ENCODE measurements at regions not wholly inside any gene's neighbourhood (a gene's known extent, or its start where the extent isn't known, plus 50 kb on each side); places are given as distances from the start of the nearest gene placed in this dataset.

DNA sequence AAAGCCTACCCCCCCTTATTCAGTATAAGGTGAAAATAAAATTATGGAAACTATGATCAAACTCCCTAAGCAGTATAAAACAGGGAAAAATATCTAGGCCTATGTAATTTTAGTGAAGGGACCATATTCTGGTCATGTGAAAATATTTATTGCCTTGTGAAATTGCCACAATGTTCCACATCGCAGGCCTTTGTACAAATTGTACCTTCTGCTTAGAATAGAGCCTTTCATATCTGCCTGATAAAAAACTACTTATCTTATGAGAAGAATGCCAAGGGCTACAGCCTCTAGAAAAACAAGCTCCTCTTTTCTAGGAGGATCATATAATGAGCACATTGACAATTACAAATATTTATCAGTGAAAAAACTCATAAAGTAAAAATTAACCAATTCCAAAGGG, 1280.0 kb downstream of the EFNB2 start:
- Histone ChIP-seq H3K9ac (no peak overlapping the region), H3K4me2 (no peak overlapping the region), H3K4me3 (no peak overlapping the region), H3K4me1 (no peaks in the 10 kb centered on the region; the same call in 1 of the 2 replicates), H4K20me1 (no peaks in the 10 kb centered on the region), H3K27me3 (no peaks in the 10 kb centered on the region), H3K9me3 (no peaks in the 10 kb centered on the region), H3K36me3 (no peaks in the 10 kb centered on the region), H3K27ac (no peak overlapping the region)
- no peak for TF ChIP-seq Cebpa-rat (IDR thresholded peaks at IDR 0.05)

DNA sequence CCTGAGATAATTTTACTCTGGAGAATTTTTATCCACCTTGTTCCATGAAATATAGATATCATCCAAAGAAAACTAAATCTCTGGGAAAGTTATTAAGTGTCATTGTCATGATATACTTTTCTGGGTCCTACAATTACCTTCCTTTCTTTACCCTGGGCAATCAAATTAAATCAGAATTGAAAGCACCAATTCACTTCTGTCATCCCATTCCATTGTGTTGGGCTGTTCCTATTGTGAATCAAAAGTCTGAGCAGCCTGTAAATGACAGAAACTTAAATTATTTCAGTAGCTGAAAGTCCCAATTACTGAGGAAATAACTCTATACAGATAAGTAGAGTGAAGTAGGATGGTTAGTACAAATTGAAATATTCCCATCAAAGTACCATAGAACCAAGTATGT, 1284.2 kb downstream of the EFNB2 start:
- no peak overlapping the region for H3K27ac ChIP-seq
- H3K4me2 ChIP-seq, result no peak overlapping the region
- no peaks in the 10 kb centered on the region for H3K36me3 ChIP-seq
- H3K27me3 ChIP-seq, result no peaks in the 10 kb centered on the region
- H3K9me3 ChIP-seq, result 0 out of 2 replicates have a peak, but pooled peaks cover 3% of the 10 kb centered on the region
- H3K4me1 ChIP-seq, result no peaks in the 10 kb centered on the region; the same call in 1 of the 2 replicates
- no peak overlapping the region for H3K9ac ChIP-seq
- no peak for TF ChIP-seq Cebpa-rat (IDR thresholded peaks at IDR 0.05)
- no peaks in the 10 kb centered on the region for H4K20me1 ChIP-seq
- no peak overlapping the region for H3K4me3 ChIP-seq

DNA sequence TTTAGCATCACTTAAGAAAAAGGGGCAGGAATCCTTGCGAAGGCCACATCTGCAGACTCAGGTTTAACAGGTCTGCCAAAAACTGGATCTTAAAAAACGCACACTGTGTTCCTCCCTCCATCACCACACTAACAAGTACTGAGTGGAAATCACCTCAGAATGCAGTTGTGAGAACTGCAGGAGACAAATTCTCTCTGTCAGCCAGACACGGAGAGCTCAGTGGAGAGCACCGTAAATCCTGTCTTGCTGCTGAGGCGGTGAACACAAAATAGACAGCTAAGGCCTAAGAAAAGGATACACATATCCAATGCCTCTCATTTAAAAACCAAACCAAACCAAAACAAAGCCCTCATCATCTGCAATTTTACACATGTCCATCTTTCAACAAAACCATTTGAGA, 1287.6 kb downstream of the EFNB2 start:
- no peak overlapping the region for H3K27ac ChIP-seq
- no peak for TF ChIP-seq Cebpa-rat (IDR thresholded peaks at IDR 0.05)
- 0 out of 2 replicates have a peak, but pooled peaks cover 3% of the 10 kb centered on the region for H3K9me3 ChIP-seq
- H3K4me3 ChIP-seq, result no peak overlapping the region
- H3K4me1 ChIP-seq, result no peaks in the 10 kb centered on the region
- no peaks in the 10 kb centered on the region for H3K36me3 ChIP-seq
- no peak overlapping the region for H3K4me2 ChIP-seq
- no peaks in the 10 kb centered on the region for H3K27me3 ChIP-seq
- H3K9ac ChIP-seq, result no peak overlapping the region
- no peaks in the 10 kb centered on the region for H4K20me1 ChIP-seq

DNA sequence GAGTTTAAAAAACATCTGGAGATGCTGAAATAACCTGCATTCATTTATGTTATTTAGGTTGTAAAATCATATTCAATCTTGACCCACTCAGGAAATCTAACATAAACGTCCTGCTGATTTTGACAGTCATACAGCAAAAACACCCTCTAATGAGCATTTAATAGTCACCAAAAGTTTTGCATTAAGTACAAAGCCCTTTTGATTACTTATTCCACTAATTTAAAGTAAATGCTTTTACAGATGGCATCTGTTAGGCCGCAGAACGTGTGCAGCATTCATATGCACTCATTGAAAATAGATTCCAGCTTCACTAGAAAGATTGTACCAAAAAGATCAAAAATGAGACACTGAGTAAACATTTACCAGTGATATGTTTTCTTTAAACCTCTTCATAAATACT, 1295.1 kb downstream of the EFNB2 start:
- H3K27me3 ChIP-seq, result no peaks in the 10 kb centered on the region
- H3K9me3 ChIP-seq, result no peaks in the 10 kb centered on the region
- peaks cover 9% of the 10 kb centered on the region for H3K4me1 ChIP-seq
- no peaks in the 10 kb centered on the region for H3K36me3 ChIP-seq
- H3K4me2 ChIP-seq, result no peak overlapping the region
- no peaks in the 10 kb centered on the region for H4K20me1 ChIP-seq
- no peak overlapping the region for H3K27ac ChIP-seq
- H3K4me3 ChIP-seq, result no peak overlapping the region
- H3K9ac ChIP-seq, result no peak overlapping the region
- no peak for TF ChIP-seq Cebpa-rat (IDR thresholded peaks at IDR 0.05)

DNA sequence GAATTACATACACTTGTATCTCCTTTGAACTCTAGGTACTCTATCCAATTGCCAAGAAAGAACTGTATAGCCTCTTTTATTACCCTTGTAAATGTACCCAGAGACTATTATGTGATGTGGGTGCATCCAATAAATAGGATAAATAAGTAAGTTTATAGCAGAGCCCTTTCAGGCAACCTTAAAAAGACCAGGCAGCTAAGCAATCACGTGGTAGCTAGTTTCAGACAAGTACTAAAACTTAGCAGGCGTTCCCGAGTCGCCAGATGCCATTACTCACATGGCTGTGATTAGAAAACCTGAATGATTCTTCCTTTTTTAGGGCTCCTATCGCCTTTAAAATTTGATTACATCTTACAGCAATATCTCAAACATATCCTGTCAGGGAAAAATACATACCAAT, 1303.0 kb downstream of the EFNB2 start:
- Histone ChIP-seq H3K9me3 (no peaks in the 10 kb centered on the region), H3K36me3 (no peaks in the 10 kb centered on the region), H3K4me3 (no peak overlapping the region), H3K27ac (no peak overlapping the region), H3K9ac (no peak overlapping the region), H3K4me1 (peaks cover 7% of the 10 kb centered on the region), H3K27me3 (no peaks in the 10 kb centered on the region), H4K20me1 (no peaks in the 10 kb centered on the region), H3K4me2 (no peak overlapping the region)
- no peak for TF ChIP-seq Cebpa-rat (IDR thresholded peaks at IDR 0.05)

DNA sequence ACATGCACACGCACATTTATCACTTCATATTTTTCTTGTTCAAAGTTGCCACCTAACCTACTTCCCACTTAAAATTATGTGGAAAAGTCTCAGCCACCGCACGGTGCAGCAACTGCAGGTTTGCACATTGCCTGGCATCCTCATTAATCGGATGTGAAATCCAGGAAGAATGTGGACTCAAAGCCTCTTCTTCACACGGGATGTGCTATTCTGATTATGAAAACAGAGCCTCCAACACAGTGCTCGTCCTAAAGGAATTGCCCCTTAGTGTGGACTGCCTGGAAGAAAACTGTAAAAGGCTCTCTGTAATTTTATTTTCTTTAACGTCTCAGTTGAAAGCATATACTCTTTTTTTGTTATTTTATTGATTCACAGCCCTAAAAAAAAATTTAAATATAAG, 1303.5 kb downstream of the EFNB2 start:
- Histone ChIP-seq H3K36me3 (no peaks in the 10 kb centered on the region), H3K27ac (no peak overlapping the region), H4K20me1 (no peaks in the 10 kb centered on the region), H3K4me2 (no peak overlapping the region), H3K4me1 (peaks cover 3% of the 10 kb centered on the region), H3K9me3 (no peaks in the 10 kb centered on the region), H3K27me3 (no peaks in the 10 kb centered on the region), H3K9ac (no peak overlapping the region), H3K4me3 (no peak overlapping the region)
- no peak for TF ChIP-seq Cebpa-rat (IDR thresholded peaks at IDR 0.05)

DNA sequence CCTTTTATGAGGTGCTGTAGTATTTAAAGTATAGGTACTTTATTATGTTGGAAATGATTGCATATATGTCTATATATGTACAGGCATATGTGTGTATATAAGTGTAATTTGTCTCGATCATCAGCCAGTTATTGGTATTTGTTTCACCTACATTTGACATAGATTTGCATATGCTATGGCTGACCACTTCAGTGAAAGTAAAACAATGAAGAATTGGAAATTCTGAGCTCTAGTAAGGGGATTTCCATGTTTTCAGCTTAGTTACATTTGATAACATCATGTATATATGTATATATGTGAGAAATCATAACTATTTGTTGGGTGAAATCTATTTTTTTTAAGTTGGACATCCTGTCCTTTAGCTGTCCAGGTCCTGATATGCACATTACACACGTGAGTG, 1303.9 kb downstream of the EFNB2 start:
- Histone ChIP-seq H3K9ac (no peak overlapping the region), H3K4me2 (no peak overlapping the region), H3K27ac (no peak overlapping the region), H3K27me3 (no peaks in the 10 kb centered on the region), H3K4me1 (no peaks in the 10 kb centered on the region), H3K36me3 (no peaks in the 10 kb centered on the region), H3K9me3 (no peaks in the 10 kb centered on the region), H3K4me3 (no peak overlapping the region), H4K20me1 (no peaks in the 10 kb centered on the region)
- TF ChIP-seq Cebpa-rat (IDR thresholded peaks at IDR 0.05), result no peak

DNA sequence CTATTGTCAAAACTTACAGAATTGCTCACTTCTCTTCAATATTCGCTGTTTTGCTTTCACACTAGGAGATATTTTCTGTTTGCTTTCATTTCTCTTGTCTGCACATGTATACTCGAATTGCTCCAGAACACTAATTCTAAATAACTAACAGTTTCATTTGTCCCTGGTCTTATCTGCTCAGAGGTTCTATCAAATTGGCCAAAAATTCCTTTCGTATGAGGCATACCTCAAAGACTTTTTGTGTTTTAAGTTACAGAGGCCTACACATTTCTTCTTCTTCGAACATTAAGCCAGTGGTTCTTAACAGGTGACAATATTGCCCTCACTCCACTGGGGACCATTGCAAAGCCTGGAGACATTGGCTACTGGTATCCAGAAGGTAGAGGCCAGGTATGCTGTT, 1314.6 kb downstream of the EFNB2 start:
- H3K9ac ChIP-seq, result no peak overlapping the region
- no peaks in the 10 kb centered on the region for H3K27me3 ChIP-seq
- no peaks in the 10 kb centered on the region for H3K36me3 ChIP-seq
- H3K4me2 ChIP-seq, result no peak overlapping the region
- no peak overlapping the region for H3K4me3 ChIP-seq
- no peaks in the 10 kb centered on the region for H4K20me1 ChIP-seq
- H3K9me3 ChIP-seq, result no peaks in the 10 kb centered on the region
- H3K4me1 ChIP-seq, result no peaks in the 10 kb centered on the region
- H3K27ac ChIP-seq, result no peak overlapping the region
- no peak for TF ChIP-seq Cebpa-rat (IDR thresholded peaks at IDR 0.05)

DNA sequence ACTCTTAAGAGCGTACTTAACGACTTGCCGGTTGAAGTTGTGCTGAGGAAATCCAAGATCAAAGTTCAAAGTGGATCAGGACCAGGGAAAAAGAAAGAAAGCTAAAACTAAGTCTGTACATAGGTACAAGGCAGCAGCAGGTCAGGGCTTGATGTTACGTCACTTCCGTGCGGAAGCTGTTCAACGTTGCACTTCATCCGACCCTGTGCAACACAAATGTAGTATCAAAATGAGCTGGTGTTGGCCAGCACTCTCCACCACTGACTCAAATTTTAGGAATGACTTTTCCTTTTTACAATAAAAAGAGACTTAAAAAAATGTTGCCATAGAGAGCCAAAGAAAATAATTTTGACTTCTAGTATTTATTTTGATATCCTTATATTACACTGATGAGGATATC, 1315.4 kb downstream of the EFNB2 start:
- Histone ChIP-seq H3K27ac (no peak overlapping the region), H3K9me3 (no peaks in the 10 kb centered on the region), H3K4me3 (no peak overlapping the region), H3K36me3 (no peaks in the 10 kb centered on the region), H3K27me3 (no peaks in the 10 kb centered on the region), H3K9ac (no peak overlapping the region), H3K4me1 (no peaks in the 10 kb centered on the region), H4K20me1 (no peaks in the 10 kb centered on the region), H3K4me2 (no peak overlapping the region)
- no peak for TF ChIP-seq Cebpa-rat (IDR thresholded peaks at IDR 0.05)

DNA sequence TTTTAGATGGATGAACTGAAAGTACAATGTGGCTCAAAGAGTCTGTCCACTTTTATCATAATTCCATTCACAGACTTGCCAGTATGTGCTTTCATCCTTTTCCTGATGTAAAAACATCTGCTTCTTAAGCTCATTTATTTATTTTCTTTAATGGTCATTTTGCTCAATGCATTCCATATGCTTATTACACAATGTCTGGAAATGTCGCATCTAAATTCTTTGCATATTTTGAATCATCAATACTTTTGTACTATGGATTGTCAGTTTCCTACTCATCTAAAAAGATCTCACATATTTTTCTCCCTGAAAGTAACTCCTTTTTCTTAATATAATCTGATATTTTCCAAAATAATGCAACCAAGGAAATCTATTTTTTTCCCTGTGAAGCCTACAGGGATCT, 1315.8 kb downstream of the EFNB2 start:
- H3K27ac ChIP-seq, result no peak overlapping the region
- H3K4me3 ChIP-seq, result no peak overlapping the region
- H3K9me3 ChIP-seq, result no peaks in the 10 kb centered on the region
- H3K4me2 ChIP-seq, result no peak overlapping the region
- H4K20me1 ChIP-seq, result no peaks in the 10 kb centered on the region
- no peak for TF ChIP-seq Cebpa-rat (IDR thresholded peaks at IDR 0.05)
- no peaks in the 10 kb centered on the region for H3K27me3 ChIP-seq
- H3K9ac ChIP-seq, result no peak overlapping the region
- no peaks in the 10 kb centered on the region for H3K4me1 ChIP-seq
- no peaks in the 10 kb centered on the region for H3K36me3 ChIP-seq

DNA sequence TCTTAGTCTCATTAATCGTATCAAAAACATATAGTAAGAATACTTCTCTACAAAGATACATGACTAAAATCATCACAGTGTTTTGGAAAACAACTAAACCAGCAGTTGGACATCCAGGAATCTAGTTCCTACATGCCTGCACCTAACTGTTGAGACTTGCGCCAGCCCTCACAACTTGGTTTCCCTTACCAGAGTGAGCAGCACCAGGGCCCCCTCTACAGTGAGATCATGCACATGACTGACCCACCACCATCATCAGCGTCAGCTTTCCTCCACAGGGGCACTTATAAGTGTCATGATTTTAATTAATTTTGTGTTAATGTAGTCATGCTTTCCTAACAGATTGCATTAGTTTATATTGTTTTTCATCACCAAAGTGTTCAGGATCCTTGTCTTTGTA, 1322.0 kb downstream of the EFNB2 start:
- H3K4me3 ChIP-seq, result no peak overlapping the region
- no peak overlapping the region for H3K27ac ChIP-seq
- H4K20me1 ChIP-seq, result no peaks in the 10 kb centered on the region
- H3K9me3 ChIP-seq, result no peaks in the 10 kb centered on the region
- no peak for TF ChIP-seq Cebpa-rat (IDR thresholded peaks at IDR 0.05)
- no peak overlapping the region for H3K9ac ChIP-seq
- H3K4me2 ChIP-seq, result no peak overlapping the region
- no peaks in the 10 kb centered on the region for H3K27me3 ChIP-seq
- no peaks in the 10 kb centered on the region for H3K36me3 ChIP-seq
- H3K4me1 ChIP-seq, result no peaks in the 10 kb centered on the region
